GM12878 (cell line): ENCODE measurements at regions not wholly inside any gene's neighbourhood (a gene's known extent, or its start where the extent isn't known, plus 50 kb on each side); places are given as distances from the start of the nearest gene placed in this dataset.

Experiments
- ATAC-seq: fragments of 200-7000 bp; cut with Tn5 transposase; 3 replicates; pipeline ENCODE4 v1.9.1; 2020; ENCODE audit warnings: mild to moderate bottlenecking, moderate library complexity
- BruUV-seq: library from RNA; stranded (reverse); fragments of 400-500 nt; replicated peaks from 2 replicates; lab custom pipeline; 2021; lab: Mats Ljungman, UMichigan
- CTCF ChIA-PET: fragments of 300-600 bp; sonication (Branson Sonifier 250); formaldehyde crosslinking; extraction: SDS; loops from one replicate; lab custom pipeline; 2021; ENCODE audit warnings: inconsistent platforms; lab: Yijun Ruan, JAX
- POLR2A ChIA-PET: fragments of 350-600 bp; formaldehyde crosslinking; extraction: SDS; loops from one replicate; lab custom pipeline; 2021; ENCODE audit warnings: inconsistent platforms; lab: Charles Lee
- RAD21 ChIA-PET: fragments of 300-600 bp; sonication (Branson Sonifier 250); formaldehyde crosslinking; loops from one replicate; lab custom pipeline; 2023; ENCODE audit warnings: antibody characterized with exemption; ENCODE audit not compliant: unreplicated experiment; lab: Charles Lee
- SMC1A ChIA-PET: fragments of 300-600 bp; sonication (Branson Sonifier 250); formaldehyde crosslinking; loops from one replicate; lab custom pipeline; 2023; ENCODE audit not compliant: unreplicated experiment, uncharacterized antibody; lab: Charles Lee
- DNase-seq: peaks from one replicate; pipeline ENCODE4 v3.0.0-alpha.2; 2011; ENCODE audit warnings: low read depth, low spot score
- FAIRE-seq: peaks from 3 replicates; lab custom pipeline; 2011; peaks lifted over from hg19 to GRCh38; lab: Jason Lieb, UNC
- H2AFZ ChIP-seq: 2 replicates; pipeline ENCODE4 v1.6.0; 2011; ENCODE audit warnings: low read depth, low read length, control low read depth; ENCODE audit not compliant: control insufficient read depth
- H3K27ac ChIP-seq: 2 replicates; pipeline ENCODE4 v1.5.1; 2011; ENCODE audit warnings: control low read depth; ENCODE audit not compliant: control insufficient read depth, insufficient read depth
- H3K27me3 ChIP-seq, 2 experiments: replicated peaks in 1 of 2; 2 replicates each; pipeline versions ENCODE4 v1.6.0 to v1.6.1; 2011; ENCODE audit warnings: low read length in 1 of 2; ENCODE audit not compliant: control insufficient read depth in 2 of 2, insufficient read depth in 2 of 2
- H3K36me3 ChIP-seq, 2 experiments: 2 replicates each; pipeline ENCODE4 v1.5.1; 2011; ENCODE audit warnings: low read length in 1 of 2; ENCODE audit not compliant: control insufficient read depth in 2 of 2, insufficient read depth in 2 of 2
- H3K4me1 ChIP-seq: 2 replicates; pipeline ENCODE4 v1.6.1; 2011; ENCODE audit warnings: mild to moderate bottlenecking, low read length, moderate library complexity, mixed read lengths; ENCODE audit not compliant: control insufficient read depth, insufficient read depth
- H3K4me2 ChIP-seq: 2 replicates; pipeline ENCODE4 v1.6.0; 2011; ENCODE audit warnings: control low read depth; ENCODE audit not compliant: control insufficient read depth, insufficient read depth
- H3K4me3 ChIP-seq: fragments of 200-600 bp; sonication (generic); 2 replicates; pipeline ENCODE4 v1.5.1; 2016
- H3K79me2 ChIP-seq: 2 replicates; pipeline ENCODE4 v1.6.0; 2011; ENCODE audit warnings: low read length; ENCODE audit not compliant: control insufficient read depth, insufficient read depth
- H3K9ac ChIP-seq: 2 replicates; pipeline ENCODE4 v1.8.0; 2011; ENCODE audit warnings: low read length, control low read depth, mixed read lengths; ENCODE audit not compliant: control insufficient read depth, insufficient read depth
- H3K9me3 ChIP-seq: replicated peaks from 3 replicates; pipeline ENCODE4 v1.5.1; 2011; ENCODE audit warnings: mild to moderate bottlenecking, low read length; ENCODE audit not compliant: control insufficient read depth, insufficient read depth
- H4K20me1 ChIP-seq: 2 replicates; pipeline ENCODE4 v1.6.0; 2011; ENCODE audit not compliant: control insufficient read depth, insufficient read depth
- BHLHE40 ChIP-seq, 2 experiments: fragments of 450-650 bp in 1 of 2; IDR thresholded peaks; 2 replicates each; pipeline ENCODE4 v1.6.1; 2011 to 2017; ENCODE audit warnings: low read depth in 2 of 2, borderline replicate concordance in 1 of 2, improper control_type of control experiment in 1 of 2, low read length in 1 of 2, mild to moderate bottlenecking in 1 of 2
- DPF2 ChIP-seq: fragments of 450-650 bp; IDR thresholded peaks from 2 replicates; pipeline ENCODE4 v1.6.1; 2017; ENCODE audit warnings: mild to moderate bottlenecking
- KAT2A ChIP-seq: conservative IDR thresholded peaks from 2 replicates; pipeline ENCODE4 v1.6.1; 2011; ENCODE audit warnings: low read depth, low read length; ENCODE audit not compliant: control insufficient read depth
- NR2C1 ChIP-seq: fragments of 450-650 bp; IDR thresholded peaks from 2 replicates; pipeline ENCODE4 v1.6.1; 2017; ENCODE audit warnings: antibody characterized with exemption, mild to moderate bottlenecking, moderate library complexity
- PAX8 ChIP-seq: fragments of 450-650 bp; IDR thresholded peaks from 2 replicates; pipeline ENCODE4 v1.6.1; 2017; ENCODE audit warnings: mild to moderate bottlenecking, moderate library complexity
- SKIL ChIP-seq: fragments of 450-650 bp; IDR thresholded peaks from 2 replicates; pipeline ENCODE4 v1.6.1; 2017; ENCODE audit warnings: mild to moderate bottlenecking, low read depth, inconsistent platforms; ENCODE audit not compliant: poor library complexity, severe bottlenecking
- STAT3 ChIP-seq: IDR thresholded peaks from 2 replicates; pipeline ENCODE4 v1.6.1; 2011; ENCODE audit warnings: low read depth, low read length, improper control_type of control experiment
- ZNF207 ChIP-seq: fragments of 450-650 bp; IDR thresholded peaks from 2 replicates; pipeline ENCODE4 v1.6.1; 2014; ENCODE audit warnings: antibody characterized with exemption, mild to moderate bottlenecking, borderline replicate concordance
- ZNF217 ChIP-seq: fragments of 450-650 bp; IDR thresholded peaks from 2 replicates; pipeline ENCODE4 v1.6.1; 2017; ENCODE audit warnings: antibody characterized with exemption, mild to moderate bottlenecking
- WGBS: methylation state at CpG from one replicate; pipeline ENCODE4 v1.1.6; 2016; ENCODE audit warnings: low lambda C conversion rate; ENCODE audit not compliant: insufficient replicate concordance, insufficient coverage; ENCODE audit errors: missing lambda C conversion rate; 5-methylcytosine and 5-hydroxymethylcytosine counted together
- in situ Hi-C: fragments of 300-500 bp; cut with MboI; formaldehyde crosslinking; loops from 9 replicates; pipeline ENCODE4 v1.14.3; 2018; ENCODE audit warnings: mixed read lengths
- intact Hi-C: fragments of 100-400 bp; cut with micrococcal nuclease; formaldehyde crosslinking; loops from one replicate; pipeline ENCODE4 v1.14.2; 2022; ENCODE audit not compliant: unreplicated experiment
- TF ChIP-seq, protein P1 (sequence below): IDR thresholded peaks from 2 replicates; pipeline ENCODE4 v1.6.1; 2011; ENCODE audit warnings: low read depth, low read length, improper control_type of control experiment, borderline replicate concordance
- TF ChIP-seq, protein P2 (sequence below): IDR thresholded peaks from 2 replicates; pipeline ENCODE4 v1.6.1; 2011; ENCODE audit warnings: low read depth, mild to moderate bottlenecking, low read length, moderate library complexity, borderline replicate concordance; ENCODE audit errors: extremely low read depth
- TF ChIP-seq, protein P3 (sequence below): fragments of 450-650 bp; IDR thresholded peaks from 2 replicates; pipeline ENCODE4 v1.6.1; 2014; ENCODE audit warnings: mild to moderate bottlenecking

DNA sequence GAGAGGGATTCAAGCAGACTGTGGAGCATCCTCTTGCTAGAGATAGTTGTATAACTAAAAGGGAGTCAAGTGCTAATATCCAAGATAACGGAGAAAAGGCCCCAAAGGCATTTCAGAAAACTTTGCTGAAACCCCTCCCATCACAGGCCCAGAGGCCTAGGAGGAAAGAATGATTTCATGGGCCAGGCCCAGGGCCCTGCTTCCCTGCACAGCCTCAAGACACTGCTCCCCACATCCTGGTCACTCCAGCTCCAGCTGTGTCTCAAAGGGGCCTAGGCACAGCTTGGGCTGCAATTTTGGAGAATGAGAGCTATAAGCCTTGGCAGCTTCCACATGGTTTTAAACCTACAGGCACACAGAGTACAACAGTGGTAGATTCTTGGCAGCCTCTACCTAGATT, 85.6 kb downstream of the OR13A1 start:
- POLR2A ChIA-PET = no interaction called here
- H3K9ac ChIP-seq = no peak overlapping the region
- no peaks in the 10 kb centered on the region for H3K36me3 ChIP-seq
- TF ChIP-seq STAT3 (no peak), DPF2 (no peak), ZNF217 (no peak), SKIL (no peak), ZNF207 (no peak), PAX8 (no peak), BHLHE40 (IDR thresholded peaks at IDR 0.05; ENCODE audit: borderline replicate concordance in 1 of 2, low read depth in 2 of 2, low read length in 1 of 2) (no peak), KAT2A (no peak), NR2C1 (no peak)
- TF ChIP-seq, protein P1, sequence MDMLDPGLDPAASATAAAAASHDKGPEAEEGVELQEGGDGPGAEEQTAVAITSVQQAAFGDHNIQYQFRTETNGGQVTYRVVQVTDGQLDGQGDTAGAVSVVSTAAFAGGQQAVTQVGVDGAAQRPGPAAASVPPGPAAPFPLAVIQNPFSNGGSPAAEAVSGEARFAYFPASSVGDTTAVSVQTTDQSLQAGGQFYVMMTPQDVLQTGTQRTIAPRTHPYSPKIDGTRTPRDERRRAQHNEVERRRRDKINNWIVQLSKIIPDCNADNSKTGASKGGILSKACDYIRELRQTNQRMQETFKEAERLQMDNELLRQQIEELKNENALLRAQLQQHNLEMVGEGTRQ = no peak
- TF ChIP-seq, protein P2, sequence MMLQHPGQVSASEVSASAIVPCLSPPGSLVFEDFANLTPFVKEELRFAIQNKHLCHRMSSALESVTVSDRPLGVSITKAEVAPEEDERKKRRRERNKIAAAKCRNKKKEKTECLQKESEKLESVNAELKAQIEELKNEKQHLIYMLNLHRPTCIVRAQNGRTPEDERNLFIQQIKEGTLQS = no peak
- TF ChIP-seq, protein P3, sequence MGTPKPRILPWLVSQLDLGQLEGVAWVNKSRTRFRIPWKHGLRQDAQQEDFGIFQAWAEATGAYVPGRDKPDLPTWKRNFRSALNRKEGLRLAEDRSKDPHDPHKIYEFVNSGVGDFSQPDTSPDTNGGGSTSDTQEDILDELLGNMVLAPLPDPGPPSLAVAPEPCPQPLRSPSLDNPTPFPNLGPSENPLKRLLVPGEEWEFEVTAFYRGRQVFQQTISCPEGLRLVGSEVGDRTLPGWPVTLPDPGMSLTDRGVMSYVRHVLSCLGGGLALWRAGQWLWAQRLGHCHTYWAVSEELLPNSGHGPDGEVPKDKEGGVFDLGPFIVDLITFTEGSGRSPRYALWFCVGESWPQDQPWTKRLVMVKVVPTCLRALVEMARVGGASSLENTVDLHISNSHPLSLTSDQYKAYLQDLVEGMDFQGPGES = no peak
- no peak for DNase-seq
- CTCF ChIA-PET = no interaction called here
- H3K4me1 ChIP-seq = no peaks in the 10 kb centered on the region
- in situ Hi-C loops = no loop called here
- SMC1A ChIA-PET = no interaction called here
- no peak overlapping the region for H3K4me3 ChIP-seq
- no peak overlapping the region for H2AFZ ChIP-seq
- 43% methylated on average over 1 of the region's 1 CpG for WGBS
- no peak for ATAC-seq
- H3K79me2 ChIP-seq = no peaks in the 10 kb centered on the region
- H4K20me1 ChIP-seq = no peaks in the 10 kb centered on the region
- intact Hi-C loops = loop anchor here (5.0 to 10.0 kb wide), 3 partner anchors 298 to 1025 kb away; no protein-coding TSS in a partner anchor
- no TSS peak for BruUV-seq
- RAD21 ChIA-PET = no interaction called here
- H3K27ac ChIP-seq = no peak overlapping the region
- H3K27me3 ChIP-seq = no peaks in the 10 kb centered on the region
- no peaks in the 10 kb centered on the region; the same call in 1 of the 3 replicates for H3K9me3 ChIP-seq
- no peak overlapping the region for H3K4me2 ChIP-seq
- no peak for FAIRE-seq
